ENCODE measurements at regions not wholly inside any gene's neighbourhood (a gene's known extent, or its start where the extent isn't known, plus 50 kb on each side); places are given as distances from the start of the nearest gene placed in this dataset.

DNA sequence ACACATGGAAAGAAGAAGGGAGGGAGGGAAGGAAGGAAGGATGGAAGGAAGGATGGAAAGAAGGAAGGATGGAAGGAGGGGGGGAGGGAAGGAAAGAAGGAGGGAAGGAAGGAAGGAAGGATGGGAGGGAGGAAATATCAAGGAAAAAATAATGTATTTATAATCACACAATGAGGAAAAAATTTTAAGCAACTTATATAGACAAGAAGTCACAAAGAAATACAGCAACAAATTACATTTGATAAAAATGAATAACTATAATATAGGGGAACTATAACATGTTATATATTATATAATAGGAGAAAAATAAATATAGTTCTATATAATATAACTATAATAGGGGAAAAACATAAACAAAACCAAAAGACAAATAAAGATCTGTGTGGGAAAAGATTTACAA, 441.8 kb downstream of the LRATD1 start:
- POLR2A ChIA-PET, result no interaction called here

DNA sequence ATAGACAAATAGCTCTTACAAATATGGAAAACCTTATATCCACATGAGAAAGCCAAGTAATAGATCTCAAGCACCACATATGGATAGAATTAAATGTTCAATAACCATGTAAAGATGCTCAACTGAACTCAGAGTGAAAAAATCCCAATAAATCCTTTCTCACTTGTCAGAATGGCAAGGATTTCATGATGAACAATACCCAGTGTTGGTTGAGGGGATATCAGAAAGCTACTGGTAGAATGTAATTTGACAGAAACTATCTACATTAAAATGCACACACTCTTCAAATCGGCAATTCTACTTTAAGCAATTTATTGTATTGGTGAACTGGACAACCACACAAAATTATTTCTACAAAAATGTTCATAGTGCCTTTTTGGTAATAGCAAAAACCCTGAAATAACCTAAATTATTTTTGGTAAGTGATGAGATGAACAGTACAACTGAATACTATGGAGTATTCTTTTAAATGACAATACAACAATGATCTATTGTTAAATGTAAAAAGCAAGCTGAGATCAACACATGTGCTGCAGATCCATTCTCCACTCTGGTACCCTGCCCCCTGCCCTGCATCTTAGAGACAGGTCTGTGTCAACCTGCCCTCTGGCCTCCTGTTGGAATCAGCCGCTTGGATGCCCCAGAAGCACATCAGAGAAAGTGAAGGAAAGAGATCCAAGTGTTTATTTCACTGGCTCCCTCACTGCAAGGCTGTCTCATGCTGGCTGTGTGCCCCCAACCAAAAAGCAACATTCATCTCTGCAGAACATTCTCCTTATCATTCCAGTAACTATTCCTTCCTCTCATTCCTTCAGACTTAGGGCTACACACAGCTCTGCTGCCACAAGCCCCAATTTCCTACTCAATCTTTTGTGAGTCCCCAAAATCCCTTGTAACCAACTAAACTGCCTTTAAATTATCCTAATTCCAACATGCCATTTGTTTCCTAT, 442.5 kb downstream of the LRATD1 start:
- Histone ChIP-seq H3K27me3 (replicated peaks in 2 of 5; ENCODE audit: control insufficient read depth in 4 of 5, insufficient read depth in 5 of 5, low read length in 4 of 5) (peaks cover 0 to 3% (median 0%) of the 10 kb centered on the region in 5 experiments), H3K27ac (ENCODE audit: insufficient read depth in 1 of 2, low read depth in 1 of 2, low read length in 2 of 2, poor library complexity in 1 of 2, severe bottlenecking in 2 of 2) (no peak overlapping the region), H3K36me3 (ENCODE audit: control insufficient read depth in 4 of 4, insufficient read depth in 4 of 4, low read length in 3 of 4) (no peaks in the 10 kb centered on the region), H3K9me3 (ENCODE audit: control extremely low read depth in 1 of 5, control insufficient read depth in 4 of 5, insufficient read depth in 2 of 5, low read depth in 1 of 5, low read length in 4 of 5) (no peaks in the 10 kb centered on the region), H3K4me1 (ENCODE audit: control extremely low read depth in 1 of 4, control insufficient read depth in 4 of 4, insufficient read depth in 4 of 4, low read length in 3 of 4) (no peaks in the 10 kb centered on the region), H3K4me3 (ENCODE audit: control insufficient read depth in 1 of 7, extremely low read depth in 1 of 7, insufficient read depth in 4 of 7, low read depth in 2 of 7, low read length in 6 of 7) (no peak overlapping the region)
- ChIA-PET POLR2A (no interaction called here), CTCF (no interaction called here)
- WGBS (ENCODE audit: insufficient coverage), result 100% methylated on average over 1 of the region's 2 CpGs
- DNase-seq, result no peak

More for the DNA sequence above, 441.8 kb downstream of the LRATD1 start:
- H3K36me3 ChIP-seq (ENCODE audit: control insufficient read depth in 4 of 4, insufficient read depth in 4 of 4, low read length in 3 of 4), result no peaks in the 10 kb centered on the region
- no peaks in the 10 kb centered on the region for H3K9me3 ChIP-seq (ENCODE audit: control extremely low read depth in 1 of 5, control insufficient read depth in 4 of 5, insufficient read depth in 2 of 5, low read depth in 1 of 5, low read length in 4 of 5)
- CTCF ChIA-PET, result no interaction called here
- no peak overlapping the region for H3K4me3 ChIP-seq (ENCODE audit: control insufficient read depth in 1 of 7, extremely low read depth in 1 of 7, insufficient read depth in 4 of 7, low read depth in 2 of 7, low read length in 6 of 7)
- H3K27ac ChIP-seq (ENCODE audit: insufficient read depth in 1 of 2, low read depth in 1 of 2, low read length in 2 of 2, poor library complexity in 1 of 2, severe bottlenecking in 2 of 2), result no peak overlapping the region
- peaks cover 0 to 2% (median 0%) of the 10 kb centered on the region in 5 experiments for H3K27me3 ChIP-seq (replicated peaks in 2 of 5; ENCODE audit: control insufficient read depth in 4 of 5, insufficient read depth in 5 of 5, low read length in 4 of 5)
- DNase-seq, result no peak
- H3K4me1 ChIP-seq (ENCODE audit: control extremely low read depth in 1 of 4, control insufficient read depth in 4 of 4, insufficient read depth in 4 of 4, low read length in 3 of 4), result no peaks in the 10 kb centered on the region

DNA sequence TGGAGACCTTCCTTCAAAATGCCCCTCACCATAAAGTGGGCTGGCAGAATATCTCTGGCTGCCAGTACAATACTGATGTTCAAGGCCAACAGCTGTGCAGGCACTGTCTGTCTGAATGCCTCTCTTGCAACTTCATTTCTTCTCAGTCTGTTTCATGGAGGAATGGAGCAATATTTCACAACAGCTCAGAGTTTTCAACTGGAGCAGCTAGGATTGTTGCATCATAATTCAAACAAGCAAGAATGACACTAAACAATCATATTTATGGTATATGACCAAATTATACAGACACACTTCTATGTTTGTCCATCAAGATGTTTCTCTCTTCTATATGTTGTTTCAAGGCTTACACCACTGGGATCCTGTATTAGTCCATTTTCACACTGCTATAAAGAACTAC, 444.2 kb downstream of the LRATD1 start:
- ChIA-PET CTCF (no interaction called here), POLR2A (no interaction called here)
- Histone ChIP-seq H3K4me1 (ENCODE audit: control extremely low read depth in 1 of 4, control insufficient read depth in 4 of 4, insufficient read depth in 4 of 4, low read length in 3 of 4) (no peaks in the 10 kb centered on the region), H3K9me3 (ENCODE audit: control extremely low read depth in 1 of 5, control insufficient read depth in 4 of 5, insufficient read depth in 2 of 5, low read depth in 1 of 5, low read length in 4 of 5) (no peaks in the 10 kb centered on the region), H3K36me3 (ENCODE audit: control insufficient read depth in 4 of 4, insufficient read depth in 4 of 4, low read length in 3 of 4) (no peaks in the 10 kb centered on the region), H3K27me3 (replicated peaks in 2 of 5; ENCODE audit: control insufficient read depth in 4 of 5, insufficient read depth in 5 of 5, low read length in 4 of 5) (peaks cover 0 to 3% (median 0%) of the 10 kb centered on the region in 5 experiments), H3K4me3 (ENCODE audit: control insufficient read depth in 1 of 7, extremely low read depth in 1 of 7, insufficient read depth in 4 of 7, low read depth in 2 of 7, low read length in 6 of 7) (no peak overlapping the region), H3K27ac (ENCODE audit: insufficient read depth in 1 of 2, low read depth in 1 of 2, low read length in 2 of 2, poor library complexity in 1 of 2, severe bottlenecking in 2 of 2) (no peak overlapping the region)
- DNase-seq, result no peak

DNA sequence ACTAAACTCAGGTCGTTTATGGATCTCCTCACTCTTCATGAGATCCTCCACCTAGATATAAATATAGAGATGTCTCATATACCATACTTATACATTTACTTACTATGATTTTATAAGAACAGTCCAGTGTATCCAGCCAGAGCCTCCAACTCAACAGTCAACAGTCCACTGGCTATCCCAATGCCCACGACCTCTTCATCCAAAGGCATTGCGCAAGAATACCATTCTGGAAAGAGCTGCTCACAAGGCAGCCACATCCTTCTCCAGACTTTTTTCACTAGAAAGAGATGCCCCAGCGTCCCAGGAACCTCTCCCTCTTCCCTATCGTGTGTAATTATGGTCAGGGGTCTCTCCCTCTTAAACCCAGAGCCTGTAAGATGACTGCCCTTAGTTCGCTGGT, 448.8 kb downstream of the LRATD1 start:
- ChIA-PET CTCF (no interaction called here), POLR2A (no interaction called here)
- 80% methylated on average over 4 of the region's 6 CpGs for WGBS (ENCODE audit: insufficient coverage)
- H3K4me3 ChIP-seq (ENCODE audit: control insufficient read depth in 1 of 7, extremely low read depth in 1 of 7, insufficient read depth in 4 of 7, low read depth in 2 of 7, low read length in 6 of 7), result no peak overlapping the region
- H3K27me3 ChIP-seq (replicated peaks in 2 of 5; ENCODE audit: control insufficient read depth in 4 of 5, insufficient read depth in 5 of 5, low read length in 4 of 5), result peaks cover 0 to 3% (median 0%) of the 10 kb centered on the region in 5 experiments
- no peaks in the 10 kb centered on the region for H3K4me1 ChIP-seq (ENCODE audit: control extremely low read depth in 1 of 4, control insufficient read depth in 4 of 4, insufficient read depth in 4 of 4, low read length in 3 of 4)
- no peak overlapping the region for H3K27ac ChIP-seq (ENCODE audit: insufficient read depth in 1 of 2, low read depth in 1 of 2, low read length in 2 of 2, poor library complexity in 1 of 2, severe bottlenecking in 2 of 2)
- DNase-seq, result no peak
- peaks cover 0 to 2% (median 0%) of the 10 kb centered on the region in 5 experiments for H3K9me3 ChIP-seq (ENCODE audit: control extremely low read depth in 1 of 5, control insufficient read depth in 4 of 5, insufficient read depth in 2 of 5, low read depth in 1 of 5, low read length in 4 of 5)
- H3K36me3 ChIP-seq (ENCODE audit: control insufficient read depth in 4 of 4, insufficient read depth in 4 of 4, low read length in 3 of 4), result no peaks in the 10 kb centered on the region

DNA sequence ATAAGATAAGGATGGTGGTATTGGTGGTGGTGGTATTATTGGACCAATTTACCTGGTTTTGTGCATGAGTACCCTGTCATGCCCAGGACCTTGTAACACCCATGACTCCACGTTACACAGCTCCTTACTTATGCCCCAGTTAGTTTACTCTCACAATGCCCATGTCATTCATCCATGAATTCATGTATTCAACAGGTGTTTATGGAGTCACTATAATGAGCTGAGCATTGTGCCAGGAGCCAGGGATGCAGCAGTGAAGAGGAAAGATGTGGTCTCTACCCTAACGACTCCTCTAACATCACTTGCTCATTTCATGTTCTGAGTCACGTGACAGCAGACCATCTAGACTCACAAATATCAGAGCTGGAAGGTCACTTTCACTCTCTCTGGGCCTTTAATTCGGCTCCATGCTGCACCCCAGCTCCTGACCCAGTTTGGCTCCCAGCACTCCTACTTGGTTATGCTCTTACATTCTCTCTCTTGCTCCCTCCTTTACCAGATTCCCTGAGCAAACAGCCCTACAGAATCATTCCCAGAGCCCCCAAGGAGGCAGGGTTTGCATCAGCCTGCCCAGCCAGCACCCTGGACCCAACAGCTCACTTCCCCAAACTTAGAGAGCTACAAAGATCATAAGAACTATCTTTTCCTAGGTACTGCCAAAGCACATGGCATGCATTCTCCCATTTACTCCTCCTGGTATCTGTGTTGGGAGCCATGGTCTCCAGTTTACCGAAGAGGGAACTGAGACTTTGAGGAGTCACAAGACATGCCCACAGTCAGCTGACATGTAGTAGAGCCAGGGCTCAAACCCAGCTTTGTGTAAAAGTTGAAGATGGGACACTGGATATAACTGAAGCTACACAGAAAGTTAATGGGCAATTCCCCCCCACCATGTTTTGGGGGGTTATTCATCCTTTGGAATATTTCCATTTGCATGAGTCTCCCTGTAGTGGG, 449.9 kb downstream of the LRATD1 start:
- H3K36me3 ChIP-seq (ENCODE audit: control insufficient read depth in 4 of 4, insufficient read depth in 4 of 4, low read length in 3 of 4), result no peaks in the 10 kb centered on the region
- H3K4me3 ChIP-seq (ENCODE audit: control insufficient read depth in 1 of 7, extremely low read depth in 1 of 7, insufficient read depth in 4 of 7, low read depth in 2 of 7, low read length in 6 of 7), result no peak overlapping the region
- ChIA-PET POLR2A (no interaction called here), CTCF (interaction anchor here (1.1 to 1.2 kb wide), 3 partner anchors 12 to 15 kb away, joined by 3 to 4 read pairs (median 3); no protein-coding TSS in a partner anchor)
- DNase-seq, result no peak
- H3K27me3 ChIP-seq (replicated peaks in 2 of 5; ENCODE audit: control insufficient read depth in 4 of 5, insufficient read depth in 5 of 5, low read length in 4 of 5), result peaks cover 0 to 3% (median 0%) of the 10 kb centered on the region in 5 experiments
- H3K4me1 ChIP-seq (ENCODE audit: control extremely low read depth in 1 of 4, control insufficient read depth in 4 of 4, insufficient read depth in 4 of 4, low read length in 3 of 4), result no peaks in the 10 kb centered on the region
- peaks cover 0 to 2% (median 0%) of the 10 kb centered on the region in 5 experiments for H3K9me3 ChIP-seq (ENCODE audit: control extremely low read depth in 1 of 5, control insufficient read depth in 4 of 5, insufficient read depth in 2 of 5, low read depth in 1 of 5, low read length in 4 of 5)
- 87% methylated on average over 4 of the region's 5 CpGs for WGBS (ENCODE audit: insufficient coverage)
- H3K27ac ChIP-seq (ENCODE audit: insufficient read depth in 1 of 2, low read depth in 1 of 2, low read length in 2 of 2, poor library complexity in 1 of 2, severe bottlenecking in 2 of 2), result no peak overlapping the region

DNA sequence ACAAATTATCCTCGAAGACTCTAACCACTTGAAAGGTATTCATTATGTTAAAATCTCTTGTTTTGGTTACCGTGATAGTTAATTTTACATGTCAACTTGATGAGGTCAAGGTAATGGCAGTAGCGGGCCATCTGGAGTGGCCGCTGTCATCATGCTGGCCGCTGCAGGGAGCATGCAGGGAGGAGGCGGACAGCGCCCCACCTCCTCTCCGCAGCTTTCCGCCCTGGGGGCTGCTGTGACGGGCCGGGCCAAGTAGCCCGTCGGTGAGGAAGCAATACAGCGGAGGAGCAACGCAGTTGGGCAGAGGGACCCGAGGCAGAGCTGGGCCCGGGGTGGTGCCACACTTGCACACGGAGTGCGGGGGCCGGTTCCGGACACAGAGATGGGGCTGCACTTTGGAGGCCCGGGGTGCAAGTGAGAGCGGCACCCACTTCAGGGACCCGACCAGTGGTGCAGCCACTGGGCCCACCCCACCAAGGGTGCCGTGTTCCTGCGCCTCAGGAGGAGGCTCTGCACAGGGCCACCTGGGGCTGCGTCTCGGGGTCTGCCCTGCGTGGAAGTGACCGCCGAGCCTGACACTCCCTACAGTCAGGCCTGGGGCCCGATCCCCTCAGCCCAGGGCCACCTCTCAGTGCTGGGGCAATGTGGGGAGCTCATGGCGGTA, 452.4 kb downstream of the LRATD1 start:
- no peaks in the 10 kb centered on the region for H3K36me3 ChIP-seq (ENCODE audit: control insufficient read depth in 4 of 4, insufficient read depth in 4 of 4, low read length in 3 of 4)
- no peak for DNase-seq
- H3K4me3 ChIP-seq (ENCODE audit: control insufficient read depth in 1 of 7, extremely low read depth in 1 of 7, insufficient read depth in 4 of 7, low read depth in 2 of 7, low read length in 6 of 7), result no peak overlapping the region
- ChIA-PET POLR2A (no interaction called here), CTCF (no interaction called here)
- 98% methylated on average over 23 of the region's 33 CpGs for WGBS (ENCODE audit: insufficient coverage)
- peaks cover 0 to 2% (median 0%) of the 10 kb centered on the region in 5 experiments for H3K9me3 ChIP-seq (ENCODE audit: control extremely low read depth in 1 of 5, control insufficient read depth in 4 of 5, insufficient read depth in 2 of 5, low read depth in 1 of 5, low read length in 4 of 5)
- H3K27ac ChIP-seq (ENCODE audit: insufficient read depth in 1 of 2, low read depth in 1 of 2, low read length in 2 of 2, poor library complexity in 1 of 2, severe bottlenecking in 2 of 2), result no peak overlapping the region
- H3K4me1 ChIP-seq (ENCODE audit: control extremely low read depth in 1 of 4, control insufficient read depth in 4 of 4, insufficient read depth in 4 of 4, low read length in 3 of 4), result no peaks in the 10 kb centered on the region
- no peaks in the 10 kb centered on the region for H3K27me3 ChIP-seq (replicated peaks in 2 of 5; ENCODE audit: control insufficient read depth in 4 of 5, insufficient read depth in 5 of 5, low read length in 4 of 5)
